ENCODE measurements at regions not wholly inside any gene's neighbourhood (a gene's known extent, or its start where the extent isn't known, plus 50 kb on each side); places are given as distances from the start of the nearest gene placed in this dataset.

GRCh38 chr14:61616524-61617185 lies 78.7 kb upstream of the HIF1A start:
- no peak for TF ChIP-seq CTCF (IDR thresholded peaks at IDR 0.05)
- TF ChIP-seq POLR2A (IDR thresholded peaks at IDR 0.05): no peak

Data from esophagus squamous epithelium (tissue), 4 donors.